ENCODE measurements at regions not wholly inside any gene's neighbourhood (a gene's known extent, or its start where the extent isn't known, plus 50 kb on each side); places are given as distances from the start of the nearest gene placed in this dataset.
"Not testable (repeated sequence)": the region's sequence is repeated elsewhere in the genome, so short reads cannot be mapped to it uniquely, and the experiment has no call there.

DNA sequence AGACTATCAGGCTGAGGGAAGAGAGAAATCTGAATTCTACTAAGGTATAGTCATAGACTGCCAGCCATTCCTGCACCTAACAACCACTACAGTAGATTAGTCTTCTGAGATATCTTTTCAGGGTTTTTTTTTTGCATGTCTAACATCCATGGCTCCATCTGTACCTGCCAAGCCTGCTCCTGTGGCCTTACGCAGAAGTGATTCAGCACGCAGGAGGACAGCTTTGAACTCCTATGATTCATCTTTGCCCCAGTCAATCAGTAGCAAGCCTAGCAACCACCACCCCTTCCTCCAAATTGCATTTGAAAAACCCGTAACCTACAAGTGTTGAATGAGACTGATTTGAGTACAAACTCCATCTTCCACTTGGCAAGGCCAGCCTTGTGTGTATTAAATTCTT is 520.7 kb upstream of the HS3ST1 start:
- no peak for DNase-seq

DNA sequence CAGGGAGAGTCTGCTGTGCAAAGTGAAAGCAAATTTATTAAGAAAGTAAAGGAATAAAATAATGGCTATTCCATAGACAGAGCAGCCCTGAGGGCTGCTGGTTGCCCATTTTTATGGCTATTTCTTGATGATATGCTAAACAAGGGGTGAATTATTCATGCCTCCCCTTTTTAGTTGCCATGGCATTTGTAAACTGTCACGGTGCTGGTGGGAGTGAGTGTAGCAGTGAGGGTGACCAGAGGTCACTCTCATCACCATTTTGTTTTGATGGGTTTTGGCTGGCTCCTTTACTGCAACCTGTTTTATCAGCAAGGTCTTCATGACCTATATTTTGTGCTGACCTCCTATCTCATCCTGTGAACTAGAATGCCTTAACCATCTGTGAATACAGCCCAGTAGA is 518.9 kb upstream of the HS3ST1 start:
- not testable (repeated sequence) for DNase-seq

GRCh38 chr4:11937941-11938340 is 509.2 kb upstream of the HS3ST1 start:
- DNase-seq: no peak

GRCh38 chr4:11931266-11931820 is 502.6 kb upstream of the HS3ST1 start:
- no peak for DNase-seq

DNA sequence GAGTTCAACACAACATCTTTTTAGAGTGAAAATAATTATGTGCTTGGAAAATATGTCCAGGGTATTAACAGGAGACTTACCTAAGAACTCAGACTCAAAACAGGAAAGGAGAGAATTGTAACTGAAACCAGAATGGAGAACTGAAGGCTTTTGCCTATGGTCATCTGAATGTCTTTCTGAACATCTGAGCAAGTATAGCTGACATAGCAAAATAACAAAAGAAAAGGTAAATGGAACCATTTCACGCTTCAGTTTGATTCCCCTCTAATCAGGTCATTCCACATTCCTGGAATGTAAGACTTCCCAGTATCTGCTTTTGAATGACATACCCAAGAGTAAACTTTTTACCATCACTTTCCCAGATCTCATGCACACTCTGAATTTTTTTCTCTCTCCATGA is 500.4 kb upstream of the HS3ST1 start:
- no peak for DNase-seq

- DNase-seq: no peak
Observed at GRCh38 chr4:11919316-11919715, 490.6 kb upstream of the HS3ST1 start.

GRCh38 chr4:11914406-11914805 is 485.7 kb upstream of the HS3ST1 start:
- no peak for DNase-seq

DNA sequence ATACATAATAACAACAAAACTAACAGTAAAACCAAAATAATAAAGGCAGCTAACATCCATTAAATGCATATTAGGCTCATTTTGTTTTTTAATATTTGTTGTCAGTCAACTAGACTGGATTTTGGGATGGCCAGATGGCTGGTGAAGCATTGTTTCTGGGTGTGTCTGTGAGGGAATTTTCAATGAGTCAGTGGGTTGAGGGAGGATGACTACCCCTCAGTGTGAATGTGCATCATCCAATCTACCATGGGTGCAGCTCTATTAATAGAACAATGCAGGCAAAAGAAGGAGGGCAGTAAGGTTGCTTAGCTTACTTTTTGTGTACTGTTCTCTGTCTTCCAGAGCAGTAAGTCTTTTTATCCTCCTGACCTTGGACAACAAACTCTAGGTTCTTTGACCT is 484.2 kb upstream of the HS3ST1 start:
- DNase-seq: no peak

DNA sequence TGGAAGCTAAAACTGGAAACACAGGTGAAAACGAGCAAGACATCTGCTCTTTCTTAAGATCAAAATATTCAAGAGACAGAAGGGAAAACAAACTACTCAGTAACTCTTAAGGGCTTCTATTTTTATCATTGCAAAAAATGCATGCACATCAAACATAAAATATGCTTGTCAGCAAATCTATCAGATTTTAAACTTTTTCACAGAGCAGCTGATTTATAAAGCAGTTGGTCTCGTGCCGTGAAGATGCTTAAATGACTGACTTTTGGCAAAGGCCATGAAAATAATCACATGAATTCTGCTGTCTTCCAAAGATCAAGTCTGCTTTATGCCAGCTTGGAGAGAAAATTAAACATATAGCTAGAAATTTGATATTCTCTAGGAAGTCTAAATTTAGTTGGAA is 482.1 kb upstream of the HS3ST1 start:
- DNase-seq: no peak

- no peak for DNase-seq
Observed at GRCh38 chr4:11908712-11909111, 480.0 kb upstream of the HS3ST1 start.

DNA sequence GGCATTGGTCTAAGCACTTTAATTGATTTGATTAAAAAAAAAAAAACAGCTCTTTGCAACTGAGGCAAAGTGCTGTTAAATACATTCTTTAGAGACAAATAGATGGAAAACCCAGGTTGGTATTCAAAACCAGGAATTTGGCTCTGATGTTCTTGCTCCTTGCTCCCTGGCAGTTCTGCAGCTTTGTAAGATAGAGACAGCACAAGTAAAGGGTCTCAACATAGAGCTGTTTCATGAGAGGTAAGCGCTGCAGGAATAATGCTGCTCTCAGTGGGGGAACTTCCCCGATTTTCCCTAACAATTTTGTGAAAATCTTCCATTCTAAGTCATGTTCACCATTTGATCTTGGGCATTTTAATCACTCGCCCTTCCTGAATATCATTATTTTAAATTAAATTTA is 479.5 kb upstream of the HS3ST1 start:
- no peak for DNase-seq

DNA sequence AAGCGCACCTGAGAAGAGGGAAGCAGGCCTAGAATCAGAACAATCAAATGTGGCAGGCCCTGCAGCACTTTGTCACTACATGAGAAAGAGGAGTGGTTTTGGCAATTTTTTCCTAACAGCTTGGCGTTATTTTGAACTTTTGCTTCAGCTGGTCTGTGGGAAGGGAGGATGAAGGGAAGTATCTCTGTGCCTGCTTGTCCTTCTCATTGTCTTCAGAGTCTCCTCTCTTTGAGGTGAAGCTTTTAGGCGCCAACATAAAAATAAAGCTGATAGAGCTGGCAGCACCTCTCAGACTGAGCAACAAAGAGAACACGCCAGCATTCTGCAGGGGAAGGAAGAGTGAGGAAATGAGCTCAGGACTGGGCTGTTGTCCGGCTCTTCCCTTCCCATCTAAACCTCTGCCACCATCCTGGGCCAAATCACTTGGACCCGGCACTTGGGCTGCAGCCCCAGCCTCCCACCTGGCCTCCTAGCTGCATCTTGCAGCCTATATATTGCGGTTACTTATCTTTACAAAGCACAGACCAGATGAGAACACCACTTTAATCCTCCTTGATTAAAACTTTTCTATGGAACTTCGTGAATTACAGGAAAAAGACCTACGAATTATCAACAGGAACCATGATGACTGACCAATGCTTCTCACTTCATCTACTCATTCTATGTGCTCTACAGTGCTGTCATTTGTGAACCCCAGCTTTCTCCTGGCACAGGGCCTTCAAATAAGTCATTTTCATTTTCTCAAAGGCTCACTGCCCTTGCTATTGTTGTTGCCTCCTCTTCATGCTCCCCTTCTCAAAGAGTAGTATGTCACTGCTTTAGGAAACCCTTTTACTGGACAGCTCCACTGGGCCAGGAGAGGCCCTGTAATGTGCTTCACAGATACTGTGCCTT is 476.4 kb upstream of the HS3ST1 start:
- DNase-seq: no peak

- DNase-seq: peak in 5 of 51 donors; percentile 0 to 2 (median 1)
Observed at GRCh38 chr4:11904117-11904535, 475.4 kb upstream of the HS3ST1 start.

- no peak for DNase-seq
Observed at GRCh38 chr4:11901089-11901488, 472.4 kb upstream of the HS3ST1 start.

DNA sequence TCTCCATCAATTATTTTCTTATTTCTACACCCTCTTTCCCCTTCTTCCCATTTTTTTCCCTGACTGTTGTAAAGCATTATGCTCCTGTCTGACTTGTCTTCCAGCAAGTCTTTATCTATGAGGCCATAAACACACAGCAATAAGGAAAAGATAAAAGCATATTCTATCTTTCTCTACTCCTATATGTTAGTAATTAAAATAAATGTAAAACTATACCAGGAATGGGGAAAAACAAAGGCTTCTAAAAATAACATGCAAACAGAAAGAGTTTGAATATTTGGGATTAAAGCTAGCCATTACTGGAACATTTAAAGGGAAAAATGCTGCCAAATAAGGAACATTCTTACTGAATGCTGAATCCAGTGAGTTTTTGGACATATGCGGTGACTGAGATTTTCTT is 471.7 kb upstream of the HS3ST1 start:
- no peak for DNase-seq

GRCh38 chr4:11898796-11899195 is 470.1 kb upstream of the HS3ST1 start:
- DNase-seq: no peak

GRCh38 chr4:11895766-11896165 is 467.1 kb upstream of the HS3ST1 start:
- DNase-seq: no peak

DNA sequence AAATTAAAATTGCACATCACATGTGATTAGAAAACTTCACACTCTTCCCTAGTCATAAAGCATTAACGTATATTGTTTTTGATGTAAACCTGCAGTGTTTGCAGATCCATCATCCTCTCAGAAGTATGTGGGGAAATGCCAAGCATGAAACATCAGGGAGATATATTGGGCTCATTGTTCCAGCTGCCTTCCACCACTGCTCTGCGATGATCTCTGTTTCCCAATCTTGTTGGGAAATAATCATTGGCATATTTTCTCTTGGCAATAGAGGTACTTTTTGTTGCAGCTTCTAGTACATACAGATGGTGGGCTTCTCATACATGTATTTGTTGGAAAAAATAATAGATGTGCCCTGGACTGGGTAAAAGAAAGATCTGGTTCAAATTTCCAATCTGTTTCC is 466.3 kb upstream of the HS3ST1 start:
- no peak for DNase-seq

GRCh38 chr4:11894221-11894620 is 465.5 kb upstream of the HS3ST1 start:
- no peak for DNase-seq

DNA sequence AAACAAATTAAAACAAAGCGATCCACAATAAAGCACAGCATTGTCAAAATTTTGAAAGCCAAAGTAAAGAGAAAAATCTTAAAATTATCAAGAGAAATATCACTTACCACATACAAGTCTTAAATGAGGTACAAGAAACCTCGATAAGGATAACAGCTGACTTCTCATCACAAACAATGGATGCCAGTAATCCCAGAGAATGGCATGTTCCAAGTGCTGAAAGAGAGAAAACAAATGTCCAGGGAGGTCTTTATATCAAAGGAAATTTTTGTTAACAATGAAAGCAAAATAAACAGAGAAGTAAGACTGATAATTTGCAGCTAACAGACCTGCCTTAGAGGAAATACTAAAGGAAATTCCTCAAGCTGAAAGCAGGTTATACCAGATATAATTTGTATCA is 460.4 kb upstream of the HS3ST1 start:
- DNase-seq: no peak

DNA sequence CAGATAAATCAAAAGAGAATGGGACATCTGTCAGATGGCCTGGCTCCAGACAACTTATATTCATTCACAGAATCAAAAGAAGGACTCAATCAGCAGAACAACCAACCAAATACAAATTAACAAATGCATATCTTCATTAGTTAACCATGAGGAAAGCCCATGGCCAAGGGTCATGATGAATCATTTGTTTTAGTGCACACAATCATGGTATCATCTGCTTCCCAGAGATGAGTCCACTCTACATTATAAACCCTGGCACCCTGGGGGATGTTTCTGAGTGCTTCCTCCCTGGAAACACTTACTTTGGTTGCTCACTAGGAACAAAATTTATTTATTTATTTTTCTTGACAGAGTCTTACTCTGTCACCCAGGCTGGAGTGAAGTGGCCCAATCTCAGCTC is 453.3 kb upstream of the HS3ST1 start:
- DNase-seq: no peak

DNA sequence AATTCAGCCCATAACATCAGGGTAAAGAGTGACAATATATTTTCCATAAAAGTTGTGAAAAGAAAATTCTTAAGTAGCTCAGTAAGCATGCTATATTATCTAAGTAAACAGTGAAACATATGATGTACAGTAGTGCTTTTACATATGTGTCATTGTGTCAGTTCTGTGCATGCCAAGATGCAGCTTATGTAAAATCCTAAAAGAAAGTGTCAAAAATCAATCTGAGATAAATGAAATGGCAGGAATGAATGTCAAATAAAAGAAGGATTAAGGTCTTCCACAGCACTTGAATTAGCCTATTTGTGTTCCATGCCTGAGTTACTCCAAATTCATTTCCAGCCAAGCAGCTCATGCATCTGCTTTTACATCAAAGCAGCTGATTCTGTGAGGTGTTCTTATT is 452.7 kb upstream of the HS3ST1 start:
- DNase-seq: no peak

DNA sequence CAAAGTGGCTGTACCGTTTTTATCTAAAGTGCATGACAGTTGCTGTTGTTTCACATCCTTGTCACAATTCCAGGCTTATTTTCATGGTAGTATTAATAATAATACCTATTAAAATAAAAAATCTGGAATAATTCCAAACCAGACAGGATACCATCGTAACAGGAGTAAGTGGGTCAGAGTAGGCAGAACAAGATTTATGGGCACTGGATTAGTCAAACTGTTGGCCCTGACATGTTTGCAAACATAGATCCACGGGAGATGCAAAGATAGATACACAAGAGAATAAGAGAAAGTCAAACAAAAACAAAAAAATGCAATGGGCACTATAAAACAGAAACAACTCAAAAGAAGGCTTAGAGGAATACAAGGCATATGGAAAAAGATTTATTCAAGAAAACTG is 449.5 kb upstream of the HS3ST1 start:
- DNase-seq: no peak

All from hypothalamus (tissue), 51 donors.